SU-DHL-6 (cell line): ENCODE measurements at regions not wholly inside any gene's neighbourhood (a gene's known extent, or its start where the extent isn't known, plus 50 kb on each side); places are given as distances from the start of the nearest gene placed in this dataset.

Experiments used
- H2AFZ ChIP-seq: fragments of 200-600 bp; sonication (generic); 2 replicates; pipeline ENCODE4 v1.6.1; 2014; ENCODE audit warnings: low read depth, mild to moderate bottlenecking, moderate library complexity, mixed read lengths, antibody characterized with exemption, low read length; ENCODE audit not compliant: severe bottlenecking
- H3F3A ChIP-seq: fragments of 200-600 bp; shearing (Covaris generic); 2 replicates; pipeline ENCODE4 v1.6.0; 2016; ENCODE audit warnings: antibody characterized with exemption, mild to moderate bottlenecking; ENCODE audit not compliant: insufficient read depth
- H3K27ac ChIP-seq: fragments of 200-600 bp; sonication (generic); 2 replicates; pipeline ENCODE4 v1.5.1; 2016; ENCODE audit warnings: low read depth, mild to moderate bottlenecking, low read length, moderate library complexity, mixed read lengths
- H3K27me3 ChIP-seq: fragments of 200-600 bp; sonication (generic), shearing (Covaris generic); 2 replicates; pipeline ENCODE4 v1.6.0; 2014; ENCODE audit warnings: mild to moderate bottlenecking, low read length
- H3K36me3 ChIP-seq: fragments of 200-600 bp; sonication (generic); 2 replicates; pipeline ENCODE4 v1.6.1; 2014; ENCODE audit warnings: mild to moderate bottlenecking, low read length, mixed read lengths
- H3K4me2 ChIP-seq: fragments of 300-600, 200-600 bp; shearing (Covaris generic), sonication (generic); 2 replicates; pipeline ENCODE4 v1.6.0; 2014; ENCODE audit warnings: low read length, low read depth, mild to moderate bottlenecking; ENCODE audit not compliant: poor library complexity, severe bottlenecking
- H3K4me3 ChIP-seq: fragments of 200-600 bp; sonication (generic); 2 replicates; pipeline ENCODE4 v1.5.1; 2014; ENCODE audit warnings: antibody characterized with exemption, low read length, mild to moderate bottlenecking, mixed read lengths; ENCODE audit not compliant: insufficient read depth, poor library complexity, severe bottlenecking
- H3K79me2 ChIP-seq: fragments of 200-600 bp; sonication (generic); 2 replicates; pipeline ENCODE4 v1.6.1; 2014; ENCODE audit warnings: mild to moderate bottlenecking, low read length, moderate library complexity; ENCODE audit not compliant: insufficient read depth
- H3K9ac ChIP-seq: fragments of 200-600 bp; sonication (generic); 2 replicates; pipeline ENCODE4 v1.7.0; 2014; ENCODE audit warnings: mild to moderate bottlenecking, low read length
- H3K9me2 ChIP-seq: fragments of 200-600 bp; sonication (generic); replicated peaks from 2 replicates; pipeline ENCODE4 v1.6.1; 2014; ENCODE audit warnings: low read length; ENCODE audit not compliant: insufficient read depth
- H3K9me3 ChIP-seq: fragments of 200-600 bp; sonication (generic); 2 replicates; pipeline ENCODE4 v1.6.1; 2014; ENCODE audit warnings: low read length, mixed read lengths; ENCODE audit not compliant: insufficient read depth
- H4K20me1 ChIP-seq: fragments of 200-600 bp; sonication (generic); 2 replicates; pipeline ENCODE4 v1.6.1; 2014; ENCODE audit warnings: low read depth, mild to moderate bottlenecking, antibody characterized with exemption, low read length, moderate library complexity, mixed read lengths
- CTCF ChIP-seq: fragments of 200-600 bp; sonication (generic); IDR thresholded peaks from one replicate; pipeline ENCODE4 v1.5.1; 2017; ENCODE audit warnings: antibody characterized with exemption, mild to moderate bottlenecking, low read length, moderate library complexity; ENCODE audit not compliant: insufficient read depth, poor library complexity, severe bottlenecking
- EZH2phosphoT487 ChIP-seq: fragments of 200-600 bp; sonication (generic), shearing (Covaris generic); conservative IDR thresholded peaks from 2 replicates; pipeline ENCODE4 v1.6.1; 2018; ENCODE audit warnings: mild to moderate bottlenecking, antibody characterized with exemption, low read length, moderate library complexity, mixed read lengths

GRCh38 chr4:170497112-170497511 lies 407.4 kb upstream of the AADAT start:
- TF ChIP-seq CTCF: no peak
- no peak for TF ChIP-seq EZH2phosphoT487
- H3K27ac ChIP-seq: no peak overlapping the region
- H3F3A ChIP-seq: no peaks in the 10 kb centered on the region
- no peaks in the 10 kb centered on the region for H3K9me2 ChIP-seq
- no peaks in the 10 kb centered on the region for H3K36me3 ChIP-seq
- H4K20me1 ChIP-seq: no peaks in the 10 kb centered on the region
- no peaks in the 10 kb centered on the region for H3K9me3 ChIP-seq
- H3K79me2 ChIP-seq: no peaks in the 10 kb centered on the region
- no peak overlapping the region for H2AFZ ChIP-seq
- H3K9ac ChIP-seq: no peak overlapping the region
- no peak overlapping the region for H3K4me3 ChIP-seq
- no peaks in the 10 kb centered on the region for H3K27me3 ChIP-seq
- H3K4me2 ChIP-seq: no peak overlapping the region

GRCh38 chr4:170491981-170492380 lies 402.2 kb upstream of the AADAT start:
- Histone ChIP-seq H3K79me2 (no peaks in the 10 kb centered on the region), H4K20me1 (no peaks in the 10 kb centered on the region)
- TF ChIP-seq EZH2phosphoT487 (no peak), CTCF (no peak)

GRCh38 chr4:170476351-170476750 lies 386.6 kb upstream of the AADAT start:
- Histone ChIP-seq H3K79me2 (no peaks in the 10 kb centered on the region), H3K4me3 (no peak overlapping the region), H4K20me1 (no peaks in the 10 kb centered on the region), H3K9ac (no peak overlapping the region), H3K4me2 (no peak overlapping the region), H2AFZ (no peak overlapping the region), H3F3A (no peaks in the 10 kb centered on the region), H3K36me3 (no peaks in the 10 kb centered on the region), H3K27me3 (no peaks in the 10 kb centered on the region), H3K9me3 (no peaks in the 10 kb centered on the region), H3K9me2 (no peaks in the 10 kb centered on the region), H3K27ac (no peak overlapping the region)
- TF ChIP-seq EZH2phosphoT487: no peak
- TF ChIP-seq CTCF: no peak

More at GRCh38 chr4:170491981-170492380, 402.2 kb upstream of the AADAT start:
- H3K9me2 ChIP-seq: no peaks in the 10 kb centered on the region
- no peak overlapping the region for H3K4me2 ChIP-seq
- H3K27ac ChIP-seq: no peak overlapping the region
- H3K4me3 ChIP-seq: no peak overlapping the region
- H3K9me3 ChIP-seq: no peaks in the 10 kb centered on the region
- no peaks in the 10 kb centered on the region for H3K27me3 ChIP-seq
- no peak overlapping the region for H3K9ac ChIP-seq
- no peaks in the 10 kb centered on the region for H3F3A ChIP-seq
- H2AFZ ChIP-seq: no peak overlapping the region
- no peaks in the 10 kb centered on the region for H3K36me3 ChIP-seq
